Panc1 (cell line): ENCODE measurements at regions not wholly inside any gene's neighbourhood (a gene's known extent, or its start where the extent isn't known, plus 50 kb on each side); places are given as distances from the start of the nearest gene placed in this dataset.

Experiments
- CTCF ChIP-seq: fragments of 450-650 bp; IDR thresholded peaks from 2 replicates; pipeline ENCODE4 v1.5.1; 2017; ENCODE audit warnings: mild to moderate bottlenecking
- POLR2AphosphoS5 ChIP-seq: IDR thresholded peaks from 2 replicates; pipeline ENCODE4 v1.6.1; 2012; ENCODE audit warnings: mild to moderate bottlenecking, low read depth, low read length, moderate library complexity
- REST ChIP-seq, 2 experiments: IDR thresholded peaks; 2 replicates each; pipeline ENCODE4 v1.6.1; 2011 to 2012; ENCODE audit warnings: low read depth in 2 of 2, control low read depth in 1 of 2, low read length in 1 of 2, mild to moderate bottlenecking in 1 of 2, moderate library complexity in 1 of 2; ENCODE audit not compliant: insufficient read depth in 1 of 2
- SIN3A ChIP-seq: IDR thresholded peaks from 2 replicates; pipeline ENCODE4 v1.6.1; 2012; ENCODE audit warnings: low read depth, mild to moderate bottlenecking, low read length, moderate library complexity, borderline replicate concordance; ENCODE audit not compliant: insufficient read depth
- TCF7L2 ChIP-seq: IDR thresholded peaks from 2 replicates; pipeline ENCODE4 v1.6.1; 2011; ENCODE audit warnings: mild to moderate bottlenecking, low read depth, low read length, inconsistent platforms

GRCh38 chr15:54843006-54843405 is 353.7 kb downstream of the RSL24D1 start:
- TF ChIP-seq CTCF (no peak), REST (IDR thresholded peaks at IDR 0.05; ENCODE audit: insufficient read depth in 1 of 2, low read depth in 2 of 2, low read length in 1 of 2) (no peak), POLR2AphosphoS5 (no peak), TCF7L2 (no peak), SIN3A (no peak)
